K562 (cell line): ENCODE measurements at regions not wholly inside any gene's neighbourhood (a gene's known extent, or its start where the extent isn't known, plus 50 kb on each side); places are given as distances from the start of the nearest gene placed in this dataset.

Experiments used
- ATAC-seq: fragments of 200-7000 bp; cut with Tn5 transposase; 3 replicates; pipeline ENCODE4 v1.9.1; 2020; ENCODE audit warnings: moderate library complexity
- BruUV-seq: library from RNA; stranded (reverse); fragments of 400-500 nt; replicated peaks from 2 replicates; lab custom pipeline; 2021; lab: Mats Ljungman, UMichigan
- CTCF ChIA-PET: fragments of 300-600 bp; formaldehyde crosslinking; extraction: SDS; loops from one replicate; lab custom pipeline; 2021; ENCODE audit warnings: low intra/inter-chr PET ratio; lab: Yijun Ruan, JAX
- POLR2A ChIA-PET: fragments of 300-600, 350-650 bp; sonication (Branson Sonifier 250); formaldehyde crosslinking; extraction: SDS; loops from one replicate; lab custom pipeline; 2021; ENCODE audit warnings: antibody characterized with exemption, inconsistent platforms; lab: Yijun Ruan, JAX
- DNase-seq, 4 experiments: peaks; one replicate each; pipeline versions ENCODE4 v3.0.0 to v3.0.0-alpha.2; 2011 to 2018; ENCODE audit warnings: low spot score in 3 of 4, mixed read lengths in 3 of 4; ENCODE audit errors: extremely low read depth in 1 of 4
- FAIRE-seq: peaks from 2 replicates; lab custom pipeline; 2011; peaks lifted over from hg19 to GRCh38; lab: Jason Lieb, UNC
- H2AFZ ChIP-seq: 2 replicates; pipeline ENCODE4 v1.6.0; 2011; ENCODE audit warnings: low read depth, low read length, control low read depth, inconsistent platforms
- H3K27ac ChIP-seq: fragments of 200-600 bp; 3 replicates; pipeline ENCODE4 v1.8.0; 2011; ENCODE audit warnings: low read depth, mild to moderate bottlenecking, control low read depth, inconsistent platforms, low read length, moderate library complexity, mixed read lengths; ENCODE audit errors: extremely low read depth
- H3K27me3 ChIP-seq, 2 experiments: fragments of 300-600 bp in 1 of 2; 2 replicates in 1 of 2; 3 replicates in 1 of 2; pipeline versions ENCODE4 v1.6.0 to v1.8.0; 2011; ENCODE audit warnings: inconsistent platforms in 2 of 2, low read length in 2 of 2, mild to moderate bottlenecking in 1 of 2, mixed read lengths in 1 of 2, moderate library complexity in 1 of 2; ENCODE audit not compliant: control insufficient read depth in 2 of 2, insufficient read depth in 2 of 2
- H3K36me3 ChIP-seq: fragments of 300-600 bp; 3 replicates; pipeline ENCODE4 v1.8.0; 2011; ENCODE audit warnings: mild to moderate bottlenecking, low read length, inconsistent platforms; ENCODE audit not compliant: control insufficient read depth, insufficient read depth
- H3K4me1 ChIP-seq, 2 experiments: fragments of 200-600 bp in 1 of 2; replicated peaks in 1 of 2; 2 replicates in 1 of 2; 3 replicates in 1 of 2; pipeline versions ENCODE4 v1.5.1 to v1.8.0; 2011; ENCODE audit warnings: inconsistent platforms in 2 of 2, low read length in 2 of 2, mild to moderate bottlenecking in 1 of 2, mixed read lengths in 1 of 2, moderate library complexity in 1 of 2; ENCODE audit not compliant: control insufficient read depth in 2 of 2, insufficient read depth in 2 of 2
- H3K4me2 ChIP-seq: 2 replicates; pipeline ENCODE4 v1.6.1; 2011; ENCODE audit warnings: low read length, control low read depth, inconsistent platforms, mixed read lengths; ENCODE audit not compliant: insufficient read depth
- H3K4me3 ChIP-seq: fragments of 200-600 bp; sonication (generic), shearing (Covaris generic); 2 replicates; pipeline ENCODE4 v1.5.1; 2016; ENCODE audit warnings: control low read depth, inconsistent platforms
- H3K79me2 ChIP-seq: fragments of 200-600 bp; 3 replicates; pipeline ENCODE4 v1.8.0; 2011; ENCODE audit warnings: low read length, inconsistent platforms; ENCODE audit not compliant: control insufficient read depth, insufficient read depth
- H3K9ac ChIP-seq, 2 experiments: 2 replicates each; pipeline versions ENCODE4 v1.6.0 to v1.6.1; 2011; ENCODE audit warnings: low read depth in 2 of 2, low read length in 2 of 2, control low read depth in 1 of 2, inconsistent platforms in 1 of 2, mild to moderate bottlenecking in 1 of 2, mixed read lengths in 1 of 2; ENCODE audit not compliant: insufficient read depth in 1 of 2
- H3K9me1 ChIP-seq: one replicate; pipeline ENCODE4 v1.6.0; 2011; ENCODE audit warnings: inconsistent platforms, mild to moderate bottlenecking, low read length, moderate library complexity; ENCODE audit not compliant: control insufficient read depth, insufficient read depth
- H3K9me3 ChIP-seq: replicated peaks from 2 replicates; pipeline ENCODE4 v1.5.1; 2011; ENCODE audit warnings: low read depth, low read length, inconsistent platforms; ENCODE audit not compliant: control insufficient read depth, insufficient read depth
- H4K20me1 ChIP-seq: replicated peaks from 2 replicates; pipeline ENCODE4 v1.6.1; 2011; ENCODE audit warnings: low read length, inconsistent platforms, mixed read lengths; ENCODE audit not compliant: control insufficient read depth, insufficient read depth
- CBFB ChIP-seq: sonication (generic); formaldehyde crosslinking; IDR thresholded peaks from 2 replicates; pipeline ENCODE4 v1.4.0; 2020; ENCODE audit warnings: mild to moderate bottlenecking, missing genetic modification reagents
- FOXA1 ChIP-seq: fragments of 450-650 bp; IDR thresholded peaks from 2 replicates; pipeline ENCODE4 v1.6.1; 2016; ENCODE audit warnings: mild to moderate bottlenecking, borderline replicate concordance
- RAD51 ChIP-seq: fragments of 450-650 bp; IDR thresholded peaks from 2 replicates; pipeline ENCODE4 v1.7.1; 2016; ENCODE audit warnings: low read depth, mild to moderate bottlenecking, borderline replicate concordance
- ZNF253 ChIP-seq: fragments of 250-450 bp; sonication (Bioruptor Pico); conservative IDR thresholded peaks from 2 replicates; pipeline ENCODE4 v1.6.1; 2021; ENCODE audit warnings: mild to moderate bottlenecking
- ZNF766 ChIP-seq: fragments of 200-800 bp; sonication (Bioruptor generic); conservative IDR thresholded peaks from 2 replicates; pipeline ENCODE4 v1.6.1; 2016; ENCODE audit warnings: missing genetic modification characterization, missing compliant biosample characterization
- WGBS: fragments of 100-300 bp; shearing (Covaris generic); methylation state at CpG from one replicate; pipeline ENCODE4 v1.1.6; 2016; ENCODE audit warnings: low coverage, mixed read lengths; ENCODE audit not compliant: insufficient coverage; ENCODE audit errors: missing lambda C conversion rate; 5-methylcytosine and 5-hydroxymethylcytosine counted together
- in situ Hi-C: fragments of 300-500 bp; cut with MboI; formaldehyde crosslinking; loops from 4 replicates; pipeline ENCODE4 v1.15.0; 2018; ENCODE audit warnings: inconsistent platforms, mixed read lengths
- intact Hi-C: fragments of 100-400 bp; cut with micrococcal nuclease; formaldehyde crosslinking; loops from 2 replicates; pipeline ENCODE4 v1.14.2; 2022
- TF ChIP-seq, protein P1 (sequence below): fragments of 450-650 bp; IDR thresholded peaks from 2 replicates; pipeline ENCODE4 v1.6.1; 2018; ENCODE audit warnings: mild to moderate bottlenecking, low read depth; ENCODE audit not compliant: partially characterized antibody

DNA sequence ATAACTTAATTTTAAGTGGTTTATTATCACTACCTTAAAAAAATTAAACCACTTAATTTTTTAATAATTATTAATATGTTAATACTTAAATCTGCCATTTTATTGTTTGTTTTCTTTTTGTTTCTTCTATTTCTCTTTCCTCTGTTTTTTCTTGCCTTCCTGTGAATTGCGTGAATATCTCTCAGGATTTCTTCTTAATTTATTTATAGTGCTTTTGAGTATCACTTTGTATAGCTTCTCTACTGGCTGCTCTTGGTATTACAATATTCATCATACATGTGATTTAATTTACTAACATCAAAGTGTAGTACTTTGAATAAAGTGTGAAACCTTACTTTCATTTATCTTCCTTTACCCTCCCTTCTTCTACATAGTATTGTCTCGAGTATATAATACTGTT lies 349.5 kb upstream of the CPXCR1 start (continued):
- TF ChIP-seq, protein P1, sequence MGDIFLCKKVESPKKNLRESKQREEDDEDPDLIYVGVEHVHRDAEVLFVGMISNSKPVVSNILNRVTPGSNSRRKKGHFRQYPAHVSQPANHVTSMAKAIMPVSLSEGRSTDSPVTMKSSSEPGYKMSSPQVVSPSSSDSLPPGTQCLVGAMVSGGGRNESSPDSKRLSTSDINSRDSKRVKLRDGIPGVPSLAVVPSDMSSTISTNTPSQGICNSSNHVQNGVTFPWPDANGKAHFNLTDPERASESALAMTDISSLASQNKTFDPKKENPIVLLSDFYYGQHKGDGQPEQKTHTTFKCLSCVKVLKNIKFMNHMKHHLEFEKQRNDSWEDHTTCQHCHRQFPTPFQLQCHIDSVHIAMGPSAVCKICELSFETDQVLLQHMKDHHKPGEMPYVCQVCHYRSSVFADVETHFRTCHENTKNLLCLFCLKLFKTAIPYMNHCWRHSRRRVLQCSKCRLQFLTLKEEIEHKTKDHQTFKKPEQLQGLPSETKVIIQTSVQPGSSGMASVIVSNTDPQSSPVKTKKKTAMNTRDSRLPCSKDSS, result no peak
- no peak for TF ChIP-seq CBFB (CRISPR knock-in tag)
- TF ChIP-seq, all 486 proteins: peak for 0

DNA sequence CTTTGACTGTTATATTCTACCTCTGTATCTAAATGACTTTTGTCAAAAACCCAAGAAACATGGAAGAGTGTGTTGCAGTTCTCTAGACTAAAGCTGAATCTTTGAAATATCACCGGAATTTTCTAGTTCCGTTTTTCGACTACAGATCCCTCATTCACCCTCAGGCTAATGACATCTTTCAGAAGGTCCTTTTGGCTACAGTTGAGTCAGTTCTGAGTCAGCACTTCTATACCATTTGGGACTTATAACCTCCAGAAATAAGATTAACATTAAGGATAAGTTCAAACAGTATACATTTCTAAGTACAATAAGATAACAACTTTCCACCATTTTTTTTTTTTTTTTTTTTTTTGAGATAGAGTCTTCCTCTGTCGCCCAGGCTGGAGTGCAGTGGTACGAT lies 331.0 kb upstream of the CPXCR1 start:
- FAIRE-seq, result no peak
- POLR2A ChIA-PET, result no interaction called here
- no peaks in the 10 kb centered on the region for H3K27me3 ChIP-seq
- WGBS, result 0% methylated on average over 2 of the region's 5 CpGs
- no peaks in the 10 kb centered on the region for H4K20me1 ChIP-seq
- no peaks in the 10 kb centered on the region for H3K36me3 ChIP-seq
- no peak for DNase-seq
- CTCF ChIA-PET, result no interaction called here
- H3K79me2 ChIP-seq, result no peaks in the 10 kb centered on the region
- H3K27ac ChIP-seq, result no peak overlapping the region
- in situ Hi-C loops (no loop called here), intact Hi-C loops (no loop called here)
- H3K4me3 ChIP-seq, result no peak overlapping the region
- no peaks in the 10 kb centered on the region for H3K9me1 ChIP-seq
- ATAC-seq, result no peak
- TF ChIP-seq RAD51 (no peak), ZNF253 (CRISPR knock-in tag) (no peak), FOXA1 (no peak), ZNF766 (no peak)
- no peak overlapping the region for H3K9ac ChIP-seq
- H3K4me2 ChIP-seq, result no peak overlapping the region
- no peaks in the 10 kb centered on the region for H3K4me1 ChIP-seq
- no peak overlapping the region for H2AFZ ChIP-seq
- no peaks in the 10 kb centered on the region for H3K9me3 ChIP-seq
- no TSS peak for BruUV-seq
